HS-5 (cell line): ENCODE measurements at regions not wholly inside any gene's neighbourhood (a gene's known extent, or its start where the extent isn't known, plus 50 kb on each side); places are given as distances from the start of the nearest gene placed in this dataset.

Experiments
- DNase-seq: peaks from one replicate; pipeline ENCODE4 v3.0.0-alpha.2; 2012; ENCODE audit warnings: low read depth

GRCh38 chr19:31089681-31090080, 259.6 kb downstream of the TSHZ3 start:
- no peak for DNase-seq

GRCh38 chr19:31085125-31085524, 264.1 kb downstream of the TSHZ3 start:
- no peak for DNase-seq

GRCh38 chr19:31083105-31083504, 266.1 kb downstream of the TSHZ3 start:
- no peak for DNase-seq

GRCh38 chr19:31075146-31075655, 274.0 kb downstream of the TSHZ3 start:
- no peak for DNase-seq

GRCh38 chr19:31074199-31075125, 274.8 kb downstream of the TSHZ3 start:
- no peak for DNase-seq

GRCh38 chr19:31073485-31074198, 275.6 kb downstream of the TSHZ3 start:
- no peak for DNase-seq

GRCh38 chr19:31072451-31072850, 276.8 kb downstream of the TSHZ3 start:
- DNase-seq = no peak

GRCh38 chr19:31071136-31071855, 277.9 kb downstream of the TSHZ3 start:
- no peak for DNase-seq

- no peak for DNase-seq
Observed at GRCh38 chr19:31070146-31071065, 278.8 kb downstream of the TSHZ3 start.

- DNase-seq = no peak
Observed at GRCh38 chr19:31068268-31068667, 281.0 kb downstream of the TSHZ3 start.

- DNase-seq = peak; percentile 72
Observed at GRCh38 chr19:31066385-31066784, 282.9 kb downstream of the TSHZ3 start.

GRCh38 chr19:31064491-31064890, 284.7 kb downstream of the TSHZ3 start:
- DNase-seq = no peak

GRCh38 chr19:31058676-31059340, 290.4 kb downstream of the TSHZ3 start:
- no peak for DNase-seq

- DNase-seq = no peak
Observed at GRCh38 chr19:31057476-31057875, 291.8 kb downstream of the TSHZ3 start.

- DNase-seq = no peak
Observed at GRCh38 chr19:31055454-31055853, 293.8 kb downstream of the TSHZ3 start.

- peak; percentile 2 for DNase-seq
Observed at GRCh38 chr19:31054430-31054829, 294.8 kb downstream of the TSHZ3 start.

GRCh38 chr19:31049431-31049830, 299.8 kb downstream of the TSHZ3 start:
- DNase-seq = no peak

GRCh38 chr19:31046024-31046423, 303.2 kb downstream of the TSHZ3 start:
- no peak for DNase-seq

- DNase-seq = no peak
Observed at GRCh38 chr19:31041461-31041860, 307.8 kb downstream of the TSHZ3 start.

- no peak for DNase-seq
Observed at GRCh38 chr19:31039151-31039550, 310.1 kb downstream of the TSHZ3 start.
